Hepatocyte (in vitro differentiated cells): ENCODE measurements at regions not wholly inside any gene's neighbourhood (a gene's known extent, or its start where the extent isn't known, plus 50 kb on each side); places are given as distances from the start of the nearest gene placed in this dataset.

Experiments
- DNase-seq: peaks from one replicate; pipeline ENCODE4 v3.0.0-alpha.2; 2016; ENCODE audit warnings: low spot score
- H2AFZ ChIP-seq: fragments of 200-600 bp; sonication (generic); 2 replicates; pipeline ENCODE4 v1.6.0; 2016; ENCODE audit warnings: antibody characterized with exemption, mild to moderate bottlenecking
- H3K27ac ChIP-seq: fragments of 200-600 bp; sonication (generic); 2 replicates; pipeline ENCODE4 v1.5.1; 2016; ENCODE audit warnings: mild to moderate bottlenecking
- H3K27me3 ChIP-seq: fragments of 200-600 bp; sonication (generic); 2 replicates; pipeline ENCODE4 v1.6.1; 2016
- H3K36me3 ChIP-seq: fragments of 200-600 bp; sonication (generic); replicated peaks from 2 replicates; pipeline ENCODE4 v1.5.1; 2016; ENCODE audit warnings: low read depth; ENCODE audit not compliant: insufficient read depth
- H3K4me1 ChIP-seq: fragments of 200-600 bp; sonication (generic); 2 replicates; pipeline ENCODE4 v1.5.1; 2016; ENCODE audit warnings: mild to moderate bottlenecking, moderate library complexity; ENCODE audit not compliant: insufficient read depth
- H3K4me2 ChIP-seq: fragments of 200-600 bp; sonication (generic); 2 replicates; pipeline ENCODE4 v1.6.0; 2016
- H3K4me3 ChIP-seq: fragments of 200-600 bp; sonication (generic); 2 replicates; pipeline ENCODE4 v1.5.1; 2016; ENCODE audit warnings: mild to moderate bottlenecking
- H3K79me2 ChIP-seq: fragments of 200-600 bp; sonication (generic); 2 replicates; pipeline ENCODE4 v1.6.0; 2017; ENCODE audit warnings: mild to moderate bottlenecking
- H3K9me2 ChIP-seq: fragments of 200-600 bp; sonication (generic); replicated peaks from 2 replicates; pipeline ENCODE4 v1.6.0; 2017; ENCODE audit warnings: mild to moderate bottlenecking; ENCODE audit not compliant: insufficient read depth
- H3K9me3 ChIP-seq: fragments of 200-600 bp; sonication (generic); 2 replicates; pipeline ENCODE4 v1.5.1; 2016; ENCODE audit warnings: low read depth, mild to moderate bottlenecking
- H4K20me1 ChIP-seq: fragments of 200-600 bp; sonication (generic); 2 replicates; pipeline ENCODE4 v1.6.0; 2016; ENCODE audit warnings: mild to moderate bottlenecking; ENCODE audit not compliant: insufficient read depth, poor library complexity, severe bottlenecking
- EZH2 ChIP-seq: fragments of 200-600 bp; sonication (generic); IDR thresholded peaks from 2 replicates; pipeline ENCODE4 v1.6.1; 2016; ENCODE audit warnings: antibody characterized with exemption, mild to moderate bottlenecking, borderline replicate concordance
- EZH2phosphoT487 ChIP-seq: fragments of 200-600 bp; sonication (generic); IDR thresholded peaks from one replicate; pipeline ENCODE4 v1.6.1; 2018; ENCODE audit warnings: antibody characterized with exemption, mild to moderate bottlenecking, low read depth, moderate library complexity; ENCODE audit not compliant: unreplicated experiment, severe bottlenecking
- WGBS: methylation state at CpG from one replicate; pipeline ENCODE4 v1.1.6; 2016; ENCODE audit warnings: low lambda C conversion rate; ENCODE audit errors: missing lambda C conversion rate; 5-methylcytosine and 5-hydroxymethylcytosine counted together
- TF ChIP-seq, protein P1 (sequence below): fragments of 200-600 bp; sonication (generic); IDR thresholded peaks from 2 replicates; pipeline ENCODE4 v1.5.1; 2016; ENCODE audit warnings: antibody characterized with exemption, mild to moderate bottlenecking; ENCODE audit not compliant: poor library complexity

DNA sequence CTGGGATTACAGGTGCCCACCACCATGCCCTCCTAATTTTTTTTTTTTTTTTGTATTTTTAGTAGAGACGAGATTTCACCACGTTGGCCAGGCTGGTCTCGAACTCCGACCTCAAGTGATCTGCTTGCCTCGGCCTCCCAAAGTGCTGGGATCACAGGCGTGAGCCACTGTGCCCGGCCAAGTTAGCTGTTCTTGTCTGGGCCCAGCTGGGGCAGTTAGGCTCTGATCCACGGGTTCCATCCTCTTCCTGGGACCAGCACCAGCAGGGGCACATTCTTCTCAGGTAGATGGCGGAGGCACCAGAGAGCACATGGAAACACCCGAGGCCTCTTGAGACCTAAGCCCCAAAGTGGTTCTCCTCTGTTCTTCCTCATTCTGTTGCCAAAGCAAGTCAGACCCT, 281.6 kb downstream of the PBX3 start:
- Histone ChIP-seq H3K79me2 (no peaks in the 10 kb centered on the region), H3K4me2 (no peak overlapping the region)
- TF ChIP-seq EZH2phosphoT487 (no peak), EZH2 (no peak)
- TF ChIP-seq, protein P1, sequence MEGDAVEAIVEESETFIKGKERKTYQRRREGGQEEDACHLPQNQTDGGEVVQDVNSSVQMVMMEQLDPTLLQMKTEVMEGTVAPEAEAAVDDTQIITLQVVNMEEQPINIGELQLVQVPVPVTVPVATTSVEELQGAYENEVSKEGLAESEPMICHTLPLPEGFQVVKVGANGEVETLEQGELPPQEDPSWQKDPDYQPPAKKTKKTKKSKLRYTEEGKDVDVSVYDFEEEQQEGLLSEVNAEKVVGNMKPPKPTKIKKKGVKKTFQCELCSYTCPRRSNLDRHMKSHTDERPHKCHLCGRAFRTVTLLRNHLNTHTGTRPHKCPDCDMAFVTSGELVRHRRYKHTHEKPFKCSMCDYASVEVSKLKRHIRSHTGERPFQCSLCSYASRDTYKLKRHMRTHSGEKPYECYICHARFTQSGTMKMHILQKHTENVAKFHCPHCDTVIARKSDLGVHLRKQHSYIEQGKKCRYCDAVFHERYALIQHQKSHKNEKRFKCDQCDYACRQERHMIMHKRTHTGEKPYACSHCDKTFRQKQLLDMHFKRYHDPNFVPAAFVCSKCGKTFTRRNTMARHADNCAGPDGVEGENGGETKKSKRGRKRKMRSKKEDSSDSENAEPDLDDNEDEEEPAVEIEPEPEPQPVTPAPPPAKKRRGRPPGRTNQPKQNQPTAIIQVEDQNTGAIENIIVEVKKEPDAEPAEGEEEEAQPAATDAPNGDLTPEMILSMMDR, result no peak

DNA sequence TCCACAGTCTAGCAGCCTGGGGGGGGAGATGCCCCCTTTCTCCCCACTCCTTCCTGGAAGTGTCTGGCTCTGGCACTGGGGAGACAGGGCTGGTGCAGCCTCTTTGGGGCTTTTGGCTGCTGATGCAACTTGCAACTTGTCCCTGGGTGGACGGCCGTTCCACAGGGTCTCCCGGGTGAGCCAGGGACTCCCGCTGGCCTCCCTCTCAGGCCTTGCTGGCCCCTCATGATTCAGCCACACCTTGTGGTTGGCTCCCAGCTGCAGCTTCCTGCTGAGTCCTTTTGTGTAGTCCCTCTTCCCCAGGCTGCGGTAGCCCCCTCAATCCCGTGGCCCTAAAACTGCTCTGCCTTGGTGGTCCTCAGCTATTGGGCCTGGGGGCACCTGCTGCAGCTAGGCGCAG, 283.5 kb downstream of the PBX3 start:
- Histone ChIP-seq H2AFZ (no peak overlapping the region), H3K9me3 (no peaks in the 10 kb centered on the region), H3K4me1 (no peaks in the 10 kb centered on the region), H3K4me3 (no peak overlapping the region), H4K20me1 (no peaks in the 10 kb centered on the region), H3K4me2 (no peak overlapping the region), H3K36me3 (no peaks in the 10 kb centered on the region), H3K9me2 (no peaks in the 10 kb centered on the region), H3K27ac (no peak overlapping the region), H3K79me2 (no peaks in the 10 kb centered on the region), H3K27me3 (no peaks in the 10 kb centered on the region)
- DNase-seq, result no peak
- WGBS, result 71% methylated on average over 5 of the region's 7 CpGs
- TF ChIP-seq, protein P1, result no peak
- TF ChIP-seq EZH2, result no peak
- TF ChIP-seq EZH2phosphoT487, result no peak

More for the DNA sequence above, 281.6 kb downstream of the PBX3 start:
- WGBS, result 96% methylated on average over 7 of the region's 10 CpGs
- Histone ChIP-seq H2AFZ (no peak overlapping the region), H4K20me1 (no peaks in the 10 kb centered on the region), H3K9me2 (no peaks in the 10 kb centered on the region), H3K27ac (no peak overlapping the region), H3K4me3 (no peak overlapping the region), H3K27me3 (no peaks in the 10 kb centered on the region), H3K9me3 (no peaks in the 10 kb centered on the region), H3K4me1 (no peaks in the 10 kb centered on the region), H3K36me3 (no peaks in the 10 kb centered on the region)
- no peak for DNase-seq

DNA sequence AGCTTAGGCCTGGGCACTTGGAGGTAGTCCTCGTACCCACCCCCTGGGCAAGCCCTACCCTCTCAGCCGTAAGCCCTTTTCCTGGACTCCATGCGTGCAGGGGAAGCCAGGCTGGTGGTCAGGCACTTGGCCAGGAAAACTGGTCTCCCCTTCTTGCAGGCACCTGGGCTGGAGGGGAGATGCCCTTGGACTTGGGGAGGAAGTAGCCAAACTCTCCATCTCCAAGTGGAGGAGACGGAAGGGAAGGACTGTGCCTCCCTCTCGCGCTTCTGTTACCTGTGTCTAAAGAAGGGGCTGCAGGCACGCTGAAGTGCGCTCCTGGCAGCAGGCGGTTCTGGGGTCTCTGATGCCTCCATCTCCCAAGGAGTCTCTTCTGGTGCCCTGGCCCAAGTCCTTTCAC, 283.9 kb downstream of the PBX3 start:
- Histone ChIP-seq H3K4me1 (no peaks in the 10 kb centered on the region), H3K27ac (no peak overlapping the region), H3K36me3 (no peaks in the 10 kb centered on the region), H3K79me2 (no peaks in the 10 kb centered on the region), H3K4me2 (no peak overlapping the region), H2AFZ (no peak overlapping the region), H4K20me1 (no peaks in the 10 kb centered on the region), H3K4me3 (no peak overlapping the region), H3K9me3 (no peaks in the 10 kb centered on the region), H3K27me3 (no peaks in the 10 kb centered on the region), H3K9me2 (no peaks in the 10 kb centered on the region)
- 90% methylated on average over 9 of the region's 9 CpGs for WGBS
- TF ChIP-seq EZH2phosphoT487 (no peak), EZH2 (no peak)
- TF ChIP-seq, protein P1, result no peak
- DNase-seq, result no peak

DNA sequence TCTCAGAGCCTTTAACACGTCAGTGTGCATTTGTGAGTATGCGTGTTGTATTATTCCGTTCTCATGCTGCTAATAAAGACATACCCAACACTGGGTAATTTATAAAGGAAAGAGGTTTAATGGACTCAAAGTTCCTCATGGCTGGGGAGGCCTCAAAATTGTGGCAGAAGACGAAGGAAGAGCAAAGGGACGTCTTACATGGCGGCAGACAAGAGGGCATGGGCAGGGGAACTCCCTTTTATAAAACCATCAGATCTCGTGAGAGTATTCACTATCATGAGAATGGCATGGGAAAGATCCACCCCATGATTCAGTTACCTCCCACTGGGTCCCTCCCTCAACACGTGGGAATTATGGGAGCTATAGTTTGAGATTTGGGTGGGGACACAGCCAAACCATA, 285.0 kb downstream of the PBX3 start:
- no peaks in the 10 kb centered on the region for H3K36me3 ChIP-seq
- H3K27me3 ChIP-seq, result no peaks in the 10 kb centered on the region
- H3K9me3 ChIP-seq, result no peaks in the 10 kb centered on the region
- no peaks in the 10 kb centered on the region for H4K20me1 ChIP-seq
- no peak overlapping the region for H3K4me3 ChIP-seq
- H2AFZ ChIP-seq, result no peak overlapping the region
- H3K79me2 ChIP-seq, result no peaks in the 10 kb centered on the region
- no peaks in the 10 kb centered on the region for H3K4me1 ChIP-seq
- no peak overlapping the region for H3K4me2 ChIP-seq
- DNase-seq, result no peak
- 92% methylated on average over 8 of the region's 8 CpGs for WGBS
- no peaks in the 10 kb centered on the region for H3K9me2 ChIP-seq
- no peak overlapping the region for H3K27ac ChIP-seq
- TF ChIP-seq EZH2 (no peak), EZH2phosphoT487 (no peak)
- TF ChIP-seq, protein P1, result no peak
